A549 (cell line): ENCODE measurements at regions not wholly inside any gene's neighbourhood (a gene's known extent, or its start where the extent isn't known, plus 50 kb on each side); places are given as distances from the start of the nearest gene placed in this dataset.

ENCODE experiments used
- CBX2 ChIP-seq: fragments of 200-600 bp; sonication (generic); IDR thresholded peaks from 2 replicates; pipeline ENCODE4 v1.6.1; 2016; ENCODE audit warnings: low read depth, mild to moderate bottlenecking, borderline replicate concordance
- EHMT2 ChIP-seq: fragments of 200-600 bp; sonication (generic); IDR thresholded peaks from 2 replicates; pipeline ENCODE4 v1.6.1; 2016; ENCODE audit warnings: antibody characterized with exemption, low read depth, mild to moderate bottlenecking, moderate library complexity
- MYC ChIP-seq: IDR thresholded peaks from 2 replicates; pipeline ENCODE4 v1.6.1; 2012; ENCODE audit warnings: mild to moderate bottlenecking, inconsistent platforms, low read length, improper control_type of control experiment, borderline replicate concordance
- NFE2L2 ChIP-seq: fragments of 150-350 bp; conservative IDR thresholded peaks from 2 replicates; pipeline ENCODE4 v1.6.1; 2014; ENCODE audit warnings: low read length
- PBX3 ChIP-seq: IDR thresholded peaks from 2 replicates; pipeline ENCODE4 v1.6.1; 2012
- RAD21 ChIP-seq, 2 experiments: fragments of >200 bp in 1 of 2; sonication (Bioruptor Twin) in 1 of 2; formaldehyde crosslinking in 1 of 2; IDR thresholded peaks in 1 of 2; conservative IDR thresholded peaks in 1 of 2; 2 replicates in 1 of 2; 3 replicates in 1 of 2; pipeline ENCODE4 v1.6.1; 2012 to 2018; ENCODE audit warnings: inconsistent platforms in 1 of 2
- RNF2 ChIP-seq: fragments of 200-600 bp; sonication (generic); IDR thresholded peaks from 2 replicates; pipeline ENCODE4 v1.6.1; 2016; ENCODE audit warnings: low read depth, mild to moderate bottlenecking, antibody characterized with exemption, moderate library complexity, borderline replicate concordance
- ZFP36 ChIP-seq: fragments of 450-650 bp; IDR thresholded peaks from 2 replicates; pipeline ENCODE4 v1.6.1; 2014; ENCODE audit warnings: borderline replicate concordance; ENCODE audit not compliant: partially characterized antibody
- ZNF302 ChIP-seq: fragments of 250-450 bp; sonication (Bioruptor Pico); IDR thresholded peaks from 2 replicates; pipeline ENCODE4 v1.9.0; 2021; ENCODE audit warnings: inconsistent platforms, mild to moderate bottlenecking, moderate library complexity
- TF ChIP-seq, protein P1 (sequence below): fragments of >200 bp; sonication (Bioruptor Twin); formaldehyde crosslinking; IDR thresholded peaks from 3 replicates; pipeline ENCODE4 v1.5.1; 2016
- TF ChIP-seq, protein P2 (sequence below): fragments of 200-600 bp; sonication (generic); IDR thresholded peaks from 2 replicates; pipeline ENCODE4 v1.6.1; 2016; ENCODE audit warnings: antibody characterized with exemption, mild to moderate bottlenecking, moderate library complexity

DNA sequence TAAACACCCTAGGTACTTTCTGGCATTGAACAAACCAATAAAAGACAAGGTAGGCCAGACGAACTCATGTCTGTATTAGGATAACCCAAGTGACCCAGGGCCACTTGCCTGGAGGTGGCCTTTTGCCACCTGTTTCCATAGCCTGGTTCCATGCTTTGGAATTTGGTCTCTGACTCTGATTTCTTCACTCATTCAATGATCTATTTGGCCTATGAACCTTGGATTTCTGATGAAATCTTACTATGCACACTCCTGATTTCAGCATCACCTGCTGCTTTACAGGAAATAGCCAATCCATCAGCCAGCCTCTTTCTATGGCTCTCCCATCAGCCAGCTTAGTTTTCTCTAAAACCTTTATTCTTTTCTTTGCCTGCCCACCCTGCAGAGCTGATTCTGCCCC lies 142.8 kb upstream of the PSMD7 start:
- TF ChIP-seq EHMT2, result no peak
- TF ChIP-seq, protein P1, sequence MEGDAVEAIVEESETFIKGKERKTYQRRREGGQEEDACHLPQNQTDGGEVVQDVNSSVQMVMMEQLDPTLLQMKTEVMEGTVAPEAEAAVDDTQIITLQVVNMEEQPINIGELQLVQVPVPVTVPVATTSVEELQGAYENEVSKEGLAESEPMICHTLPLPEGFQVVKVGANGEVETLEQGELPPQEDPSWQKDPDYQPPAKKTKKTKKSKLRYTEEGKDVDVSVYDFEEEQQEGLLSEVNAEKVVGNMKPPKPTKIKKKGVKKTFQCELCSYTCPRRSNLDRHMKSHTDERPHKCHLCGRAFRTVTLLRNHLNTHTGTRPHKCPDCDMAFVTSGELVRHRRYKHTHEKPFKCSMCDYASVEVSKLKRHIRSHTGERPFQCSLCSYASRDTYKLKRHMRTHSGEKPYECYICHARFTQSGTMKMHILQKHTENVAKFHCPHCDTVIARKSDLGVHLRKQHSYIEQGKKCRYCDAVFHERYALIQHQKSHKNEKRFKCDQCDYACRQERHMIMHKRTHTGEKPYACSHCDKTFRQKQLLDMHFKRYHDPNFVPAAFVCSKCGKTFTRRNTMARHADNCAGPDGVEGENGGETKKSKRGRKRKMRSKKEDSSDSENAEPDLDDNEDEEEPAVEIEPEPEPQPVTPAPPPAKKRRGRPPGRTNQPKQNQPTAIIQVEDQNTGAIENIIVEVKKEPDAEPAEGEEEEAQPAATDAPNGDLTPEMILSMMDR, result no peak
- TF ChIP-seq ZNF302, result no peak
- TF ChIP-seq CBX2, result no peak
- TF ChIP-seq RAD21 (conservative IDR thresholded peaks at IDR 0.05 in 1 of 2, IDR thresholded peaks at IDR 0.05 in 1 of 2), result no peak
- no peak for TF ChIP-seq RNF2
- no peak for TF ChIP-seq NFE2L2
- no peak for TF ChIP-seq ZFP36
- no peak for TF ChIP-seq PBX3
- TF ChIP-seq MYC, result no peak
- TF ChIP-seq, protein P2, sequence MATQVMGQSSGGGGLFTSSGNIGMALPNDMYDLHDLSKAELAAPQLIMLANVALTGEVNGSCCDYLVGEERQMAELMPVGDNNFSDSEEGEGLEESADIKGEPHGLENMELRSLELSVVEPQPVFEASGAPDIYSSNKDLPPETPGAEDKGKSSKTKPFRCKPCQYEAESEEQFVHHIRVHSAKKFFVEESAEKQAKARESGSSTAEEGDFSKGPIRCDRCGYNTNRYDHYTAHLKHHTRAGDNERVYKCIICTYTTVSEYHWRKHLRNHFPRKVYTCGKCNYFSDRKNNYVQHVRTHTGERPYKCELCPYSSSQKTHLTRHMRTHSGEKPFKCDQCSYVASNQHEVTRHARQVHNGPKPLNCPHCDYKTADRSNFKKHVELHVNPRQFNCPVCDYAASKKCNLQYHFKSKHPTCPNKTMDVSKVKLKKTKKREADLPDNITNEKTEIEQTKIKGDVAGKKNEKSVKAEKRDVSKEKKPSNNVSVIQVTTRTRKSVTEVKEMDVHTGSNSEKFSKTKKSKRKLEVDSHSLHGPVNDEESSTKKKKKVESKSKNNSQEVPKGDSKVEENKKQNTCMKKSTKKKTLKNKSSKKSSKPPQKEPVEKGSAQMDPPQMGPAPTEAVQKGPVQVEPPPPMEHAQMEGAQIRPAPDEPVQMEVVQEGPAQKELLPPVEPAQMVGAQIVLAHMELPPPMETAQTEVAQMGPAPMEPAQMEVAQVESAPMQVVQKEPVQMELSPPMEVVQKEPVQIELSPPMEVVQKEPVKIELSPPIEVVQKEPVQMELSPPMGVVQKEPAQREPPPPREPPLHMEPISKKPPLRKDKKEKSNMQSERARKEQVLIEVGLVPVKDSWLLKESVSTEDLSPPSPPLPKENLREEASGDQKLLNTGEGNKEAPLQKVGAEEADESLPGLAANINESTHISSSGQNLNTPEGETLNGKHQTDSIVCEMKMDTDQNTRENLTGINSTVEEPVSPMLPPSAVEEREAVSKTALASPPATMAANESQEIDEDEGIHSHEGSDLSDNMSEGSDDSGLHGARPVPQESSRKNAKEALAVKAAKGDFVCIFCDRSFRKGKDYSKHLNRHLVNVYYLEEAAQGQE, result no peak
